GM18909 (cell line): ENCODE measurements at regions not wholly inside any gene's neighbourhood (a gene's known extent, or its start where the extent isn't known, plus 50 kb on each side); places are given as distances from the start of the nearest gene placed in this dataset.

ENCODE experiments used
- ATAC-seq: cut with Tn5 transposase; IDR thresholded peaks from one replicate; pipeline ENCODE4 v1.9.1; 2021; ENCODE audit warnings: mild to moderate bottlenecking; ENCODE audit not compliant: unreplicated experiment, poor library complexity

DNA sequence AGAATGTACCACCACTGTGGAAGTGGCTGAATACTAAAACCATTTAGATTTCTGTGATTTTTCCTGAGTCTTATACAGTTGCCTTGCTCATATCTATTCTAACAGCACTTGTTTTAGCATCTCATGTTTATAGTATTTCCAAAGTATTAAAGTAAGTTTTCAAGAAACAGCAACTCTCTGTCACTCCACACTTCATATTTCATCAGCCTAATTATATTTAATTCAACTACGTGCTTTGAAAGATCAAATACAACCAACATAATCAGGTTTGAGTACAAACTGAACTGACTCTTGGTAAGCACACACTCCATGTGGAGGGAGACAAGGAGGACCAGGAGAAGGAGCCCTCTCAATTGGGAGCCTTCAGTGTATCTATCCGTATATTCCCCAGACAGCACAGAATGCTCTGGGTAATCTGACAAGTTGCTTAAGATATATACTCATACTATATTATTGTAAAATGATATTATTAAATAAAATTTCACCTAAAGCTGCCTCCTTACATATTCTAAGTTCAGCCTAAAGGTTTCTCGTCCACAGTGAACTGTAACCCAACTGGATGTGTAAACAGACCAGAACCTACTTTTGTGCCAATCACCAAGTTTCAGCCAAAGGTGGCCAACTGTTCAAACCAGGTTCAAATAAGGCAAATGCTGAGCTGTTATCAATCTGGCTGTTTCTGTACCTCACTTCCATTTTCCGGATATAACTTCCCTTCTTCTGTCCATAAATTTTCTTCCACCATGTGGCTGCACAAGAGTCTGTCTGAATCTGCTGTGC is 105.0 kb upstream of the RASSF8 start:
- no peak for ATAC-seq

DNA sequence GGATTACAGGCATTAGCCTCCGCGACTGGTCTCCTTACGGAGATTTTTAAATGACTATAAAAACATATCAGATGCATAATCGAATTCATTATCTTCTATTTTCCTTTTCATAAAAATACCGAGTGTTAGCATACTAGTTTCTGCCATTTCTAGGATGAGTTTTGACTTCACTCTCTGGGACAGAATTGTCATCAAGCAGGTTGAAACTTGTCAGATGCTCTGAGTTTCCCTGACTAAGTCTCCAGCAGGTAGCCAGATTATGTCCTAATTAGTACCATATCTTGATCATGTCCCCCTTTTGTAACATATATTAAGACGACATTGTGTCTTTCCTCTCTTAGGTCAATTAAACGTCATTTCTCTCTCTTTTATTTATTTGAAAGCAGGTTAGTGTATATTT is 103.5 kb upstream of the RASSF8 start:
- no peak for ATAC-seq

DNA sequence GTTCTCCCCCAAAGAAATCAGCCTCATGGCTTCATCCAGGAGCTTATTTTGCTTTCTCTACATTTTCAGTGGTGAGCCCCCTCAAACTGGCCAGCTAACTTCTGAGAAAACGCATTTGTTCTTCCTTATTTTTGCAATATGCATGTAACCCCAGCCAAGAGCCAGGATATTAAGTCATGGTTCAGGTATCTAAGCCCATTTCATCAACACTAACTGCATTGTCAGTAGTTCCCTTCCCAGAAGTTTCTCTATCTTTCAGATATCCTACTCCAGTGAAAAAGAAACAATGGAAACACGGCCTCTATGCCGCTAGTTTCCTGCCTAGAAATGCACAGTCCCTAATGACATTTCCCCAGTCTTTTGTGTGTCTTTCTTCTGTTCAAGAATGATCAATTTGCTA is 102.8 kb upstream of the RASSF8 start:
- ATAC-seq = no peak

DNA sequence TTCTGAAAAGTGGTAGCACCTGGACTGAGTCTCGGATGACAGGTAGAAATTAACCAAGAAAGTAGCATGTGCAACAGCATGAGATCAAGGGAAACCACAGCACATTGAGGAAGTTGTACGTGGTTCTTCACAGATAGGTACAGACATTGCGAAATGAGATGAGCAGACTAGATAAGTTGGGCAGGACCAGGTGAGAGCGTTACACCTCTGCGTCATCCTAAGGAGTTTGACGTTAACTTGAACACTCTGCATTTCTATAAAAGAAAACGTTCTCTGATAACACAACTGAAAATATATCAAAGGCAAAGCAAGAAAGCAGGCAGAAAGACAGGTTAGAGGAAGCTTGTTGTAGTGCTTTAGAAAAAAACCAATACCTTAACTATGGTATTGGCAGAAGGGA is 98.5 kb upstream of the RASSF8 start:
- ATAC-seq = no peak

DNA sequence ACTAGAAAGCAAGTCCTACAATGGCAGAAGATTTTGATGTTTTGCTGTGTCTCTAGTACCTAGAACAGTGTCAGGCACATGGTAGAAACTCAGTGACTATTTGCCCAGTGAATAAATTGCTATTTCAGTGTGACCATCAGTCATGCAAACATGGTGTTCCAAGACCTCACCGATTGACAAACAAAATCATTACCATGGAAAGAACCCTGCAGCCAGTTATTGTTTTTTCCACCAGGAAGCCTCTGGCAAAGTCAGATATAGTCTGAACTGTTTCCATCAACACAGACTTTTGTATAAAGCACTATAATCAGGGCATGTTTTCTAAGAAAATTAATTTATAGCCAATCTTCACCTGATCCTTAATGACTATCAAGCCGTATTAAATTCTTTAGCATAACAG is 97.3 kb upstream of the RASSF8 start:
- no peak for ATAC-seq

DNA sequence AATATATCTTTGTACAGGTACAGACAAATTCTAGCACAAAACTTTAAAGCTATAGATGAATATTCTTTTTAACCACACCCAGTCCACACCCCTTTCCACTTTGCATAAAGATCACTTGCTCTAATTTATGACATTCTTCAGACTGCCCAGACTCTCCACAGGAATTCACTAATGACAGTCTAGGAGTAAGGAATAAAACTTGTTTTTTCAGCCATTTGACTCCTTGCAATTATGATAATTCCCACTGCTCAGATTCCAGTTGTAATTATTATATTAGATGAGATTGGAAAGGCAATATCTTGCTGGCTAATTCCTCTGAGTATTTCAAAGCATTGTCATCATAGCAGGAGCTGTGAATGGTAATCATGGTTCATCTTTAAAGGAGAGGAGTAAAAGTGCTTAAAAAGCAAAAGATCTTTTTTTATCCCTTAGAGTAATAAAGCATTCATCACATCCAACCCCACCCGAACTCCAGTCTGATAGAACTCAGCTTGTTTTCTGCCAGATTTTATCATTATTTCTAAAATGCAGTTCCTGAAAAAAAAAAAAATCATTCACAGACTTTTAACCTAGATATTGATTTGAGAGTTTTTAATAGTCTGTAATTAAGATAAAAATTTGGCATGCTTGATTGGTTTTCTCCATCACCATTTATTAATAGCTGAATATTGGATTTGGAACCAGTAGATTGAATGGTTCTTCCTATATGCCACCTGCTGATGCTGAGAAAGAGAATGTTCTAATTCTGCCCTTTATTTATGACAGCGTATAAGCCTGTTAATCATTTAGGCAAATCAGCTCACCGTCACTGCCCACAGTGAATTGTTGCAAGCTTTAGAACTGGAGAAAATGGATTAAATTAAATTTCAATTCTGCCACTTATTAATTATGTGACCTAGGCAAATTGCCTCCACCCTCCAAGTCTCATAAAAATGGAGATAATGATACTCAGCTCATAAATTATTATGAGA is 93.9 kb upstream of the RASSF8 start:
- no peak for ATAC-seq

DNA sequence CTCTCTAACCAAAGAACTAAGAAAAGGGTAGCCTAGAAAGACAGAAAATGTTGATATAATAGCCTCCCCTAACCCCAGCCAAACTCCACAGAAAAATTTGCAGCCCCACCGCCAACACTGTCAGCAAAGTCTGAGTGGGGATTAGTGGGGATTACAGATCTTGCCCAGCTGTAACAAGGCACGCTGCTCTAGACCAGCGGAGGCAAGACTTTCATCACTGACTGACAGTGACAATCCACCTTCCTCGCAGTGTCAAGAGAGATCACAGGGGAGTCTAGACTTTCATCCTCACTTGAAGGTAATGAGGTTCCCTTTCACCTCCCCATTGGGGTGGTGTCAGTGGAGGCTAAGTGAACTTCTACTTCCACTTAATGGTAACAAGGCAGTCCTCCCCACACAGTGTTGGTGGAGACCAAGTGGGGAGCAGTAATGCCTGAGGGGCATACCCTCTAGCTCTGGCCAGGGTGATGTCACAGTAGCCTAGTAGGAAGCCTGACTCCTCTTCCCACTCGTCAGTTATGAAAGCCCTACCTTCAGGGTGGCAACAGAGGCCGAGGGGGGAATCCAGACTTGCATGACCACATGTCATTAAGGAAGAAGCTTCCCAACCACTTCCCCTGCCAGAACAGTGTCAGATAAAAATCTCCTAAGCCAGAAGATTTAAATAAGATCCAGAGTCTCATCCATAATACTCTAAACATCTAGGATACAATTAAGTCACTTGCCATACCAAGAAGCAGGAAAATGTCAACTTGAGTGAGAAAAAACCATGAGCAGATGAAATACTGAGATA is 91.7 kb upstream of the RASSF8 start:
- ATAC-seq = no peak

DNA sequence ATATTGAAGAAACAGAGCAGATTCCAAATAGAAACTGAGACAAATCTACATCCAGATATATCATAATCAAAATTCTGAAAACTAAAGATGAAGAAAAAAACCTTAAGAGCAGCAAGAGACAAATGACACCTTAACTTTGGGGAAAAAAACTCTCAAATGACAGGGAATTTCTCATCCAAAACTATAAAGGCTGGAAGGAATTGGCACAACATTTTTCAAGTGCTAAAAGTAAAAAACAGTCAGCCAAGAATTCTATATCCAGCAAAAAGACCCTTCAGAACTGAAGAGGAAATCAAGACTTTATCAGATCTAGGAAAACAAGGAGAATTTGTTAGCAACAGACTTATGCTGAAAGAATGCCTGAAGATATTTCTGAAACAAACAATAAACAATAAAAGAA is 90.3 kb upstream of the RASSF8 start:
- ATAC-seq = no peak

DNA sequence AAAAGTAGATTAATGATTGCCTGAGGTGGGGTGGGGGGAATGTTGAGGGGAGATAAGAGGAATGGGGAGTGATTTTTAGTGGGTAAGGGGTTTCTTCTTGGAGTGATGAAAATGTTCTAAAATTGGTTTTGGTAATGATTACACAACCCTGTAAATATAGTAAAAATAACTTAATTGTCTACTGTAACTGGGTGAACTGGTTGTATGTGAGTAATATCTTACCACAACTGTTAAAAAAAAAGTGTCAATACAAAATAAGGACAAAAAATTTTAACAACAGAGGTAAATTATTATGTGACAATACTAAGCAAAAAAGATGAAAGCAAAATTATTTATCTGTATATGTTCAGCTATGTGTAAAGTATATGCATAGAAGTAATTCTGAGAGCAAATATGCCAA is 86.3 kb upstream of the RASSF8 start:
- no peak for ATAC-seq

DNA sequence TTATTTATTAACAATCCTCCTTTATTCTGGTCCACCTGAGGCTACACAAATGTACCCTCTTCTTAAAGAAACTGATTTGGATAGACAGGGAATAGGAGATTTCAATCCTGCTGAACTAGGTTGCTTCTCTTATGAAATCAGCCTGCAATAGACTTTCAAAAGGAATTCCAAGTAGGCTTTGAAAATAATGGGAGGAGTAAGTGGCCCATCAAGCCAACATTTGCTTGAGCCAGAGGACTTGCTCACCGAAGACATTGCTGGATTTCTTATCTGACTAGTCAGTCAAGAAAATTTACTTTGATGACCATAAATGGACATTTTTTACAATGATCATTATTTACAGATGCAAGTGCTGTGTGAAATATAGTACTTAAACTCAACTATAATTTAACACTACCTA is 82.8 kb upstream of the RASSF8 start:
- ATAC-seq = no peak

DNA sequence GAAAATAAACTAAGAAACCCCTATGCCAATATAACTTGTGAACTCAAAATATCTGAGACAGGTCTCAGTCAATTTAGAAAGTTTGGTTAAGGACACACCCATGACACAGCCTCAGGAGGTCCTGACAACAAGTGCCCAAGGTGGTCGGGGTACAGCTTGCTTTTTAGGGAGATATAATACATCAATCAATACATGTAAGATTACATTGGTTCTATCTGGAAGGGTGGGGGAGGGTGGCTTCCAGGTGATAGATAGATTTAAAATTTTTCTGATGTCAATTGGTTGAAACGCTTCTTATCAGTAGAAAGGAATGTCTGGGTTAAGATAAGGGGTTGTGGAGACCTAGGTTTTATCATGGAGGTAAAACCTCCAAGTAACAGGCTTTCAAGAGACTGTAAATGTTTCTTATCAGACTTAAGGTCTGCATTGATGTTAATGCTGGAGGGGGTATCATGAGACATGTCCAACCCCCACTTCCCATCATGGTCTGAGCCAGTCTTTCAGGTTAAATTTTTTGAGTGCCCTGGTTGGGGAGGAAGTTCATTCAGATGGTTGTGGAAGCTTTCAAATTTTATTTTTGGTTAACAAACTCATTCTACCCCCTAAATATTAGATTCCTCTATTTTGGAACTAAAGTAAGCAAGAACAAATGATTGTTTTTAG is 82.0 kb upstream of the RASSF8 start:
- no peak for ATAC-seq

DNA sequence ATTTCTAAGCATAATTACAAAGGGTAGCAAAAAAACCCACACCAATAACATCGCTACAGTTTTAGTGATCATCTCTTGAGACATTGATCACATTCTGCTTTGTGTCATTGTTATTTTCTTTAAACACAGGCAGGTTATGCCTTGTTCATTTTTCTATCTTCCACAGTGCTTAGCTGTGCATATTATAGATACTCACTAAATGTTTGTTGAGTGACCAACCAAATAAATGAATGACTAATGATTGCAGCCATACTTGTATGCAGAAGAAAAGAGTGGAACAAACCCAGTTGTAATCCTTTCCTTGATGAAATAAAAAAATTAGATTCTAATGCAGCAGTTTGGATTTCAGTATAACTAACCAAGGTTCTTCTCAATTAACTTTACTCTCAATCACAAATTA is 81.0 kb upstream of the RASSF8 start:
- no peak for ATAC-seq

DNA sequence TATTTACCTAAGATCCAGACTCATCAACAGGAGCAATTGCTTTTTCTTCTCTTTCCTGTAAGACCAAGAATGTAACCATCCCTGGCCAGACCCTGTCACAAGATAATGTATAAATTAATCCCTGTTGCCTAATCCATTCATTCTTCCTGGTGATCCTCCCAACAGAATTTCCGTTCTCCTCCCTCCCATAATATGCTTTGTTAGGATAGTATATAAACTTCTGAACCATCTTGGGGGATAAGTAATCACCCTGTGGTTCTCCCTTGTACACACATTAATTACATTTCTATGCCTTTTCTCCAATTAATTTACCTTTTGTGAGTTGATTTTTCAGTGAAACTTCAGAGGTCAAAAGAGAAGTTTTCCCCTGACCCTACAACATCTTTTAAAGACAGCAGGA is 76.2 kb upstream of the RASSF8 start:
- ATAC-seq = no peak

DNA sequence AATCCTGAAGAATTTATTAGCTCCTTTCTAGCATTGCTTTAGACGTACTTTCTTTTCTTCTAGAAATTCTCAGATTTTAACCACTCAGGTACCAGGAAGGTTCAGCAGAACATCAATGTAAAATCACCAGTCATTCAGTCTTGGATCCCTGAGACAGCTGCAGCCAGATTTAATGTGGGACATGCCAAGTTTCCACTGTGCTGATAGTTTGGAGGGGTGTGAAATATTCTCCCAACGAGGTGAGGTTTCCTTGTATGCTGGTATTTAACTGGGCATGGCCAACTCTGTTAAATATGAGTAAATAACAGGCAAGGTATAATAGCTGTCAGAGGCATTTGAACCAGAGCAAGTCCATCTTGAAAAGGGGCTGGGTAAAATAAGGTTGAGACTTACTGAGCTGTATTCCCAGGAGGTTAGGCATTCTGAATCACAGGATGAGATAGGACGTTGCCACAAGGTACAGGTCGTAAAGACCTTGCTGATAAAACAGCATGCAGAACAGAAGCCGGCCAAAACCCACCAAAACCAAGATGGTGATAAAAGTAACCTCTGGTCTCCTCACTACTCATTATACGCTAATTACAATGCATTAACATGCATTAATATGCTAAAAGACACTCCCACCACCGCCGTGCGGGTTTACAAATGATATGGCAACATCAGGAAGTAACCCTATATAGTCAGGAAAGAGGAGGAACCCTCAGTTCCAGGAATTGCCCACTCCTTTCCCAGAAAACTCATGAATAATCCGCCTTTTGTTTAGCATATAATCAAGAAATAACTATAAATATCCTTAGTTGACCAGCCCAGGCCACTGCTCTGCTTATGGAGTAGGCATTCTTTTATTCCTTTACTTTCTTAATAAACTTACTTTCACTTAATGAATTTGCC is 75.2 kb upstream of the RASSF8 start:
- ATAC-seq = no peak

DNA sequence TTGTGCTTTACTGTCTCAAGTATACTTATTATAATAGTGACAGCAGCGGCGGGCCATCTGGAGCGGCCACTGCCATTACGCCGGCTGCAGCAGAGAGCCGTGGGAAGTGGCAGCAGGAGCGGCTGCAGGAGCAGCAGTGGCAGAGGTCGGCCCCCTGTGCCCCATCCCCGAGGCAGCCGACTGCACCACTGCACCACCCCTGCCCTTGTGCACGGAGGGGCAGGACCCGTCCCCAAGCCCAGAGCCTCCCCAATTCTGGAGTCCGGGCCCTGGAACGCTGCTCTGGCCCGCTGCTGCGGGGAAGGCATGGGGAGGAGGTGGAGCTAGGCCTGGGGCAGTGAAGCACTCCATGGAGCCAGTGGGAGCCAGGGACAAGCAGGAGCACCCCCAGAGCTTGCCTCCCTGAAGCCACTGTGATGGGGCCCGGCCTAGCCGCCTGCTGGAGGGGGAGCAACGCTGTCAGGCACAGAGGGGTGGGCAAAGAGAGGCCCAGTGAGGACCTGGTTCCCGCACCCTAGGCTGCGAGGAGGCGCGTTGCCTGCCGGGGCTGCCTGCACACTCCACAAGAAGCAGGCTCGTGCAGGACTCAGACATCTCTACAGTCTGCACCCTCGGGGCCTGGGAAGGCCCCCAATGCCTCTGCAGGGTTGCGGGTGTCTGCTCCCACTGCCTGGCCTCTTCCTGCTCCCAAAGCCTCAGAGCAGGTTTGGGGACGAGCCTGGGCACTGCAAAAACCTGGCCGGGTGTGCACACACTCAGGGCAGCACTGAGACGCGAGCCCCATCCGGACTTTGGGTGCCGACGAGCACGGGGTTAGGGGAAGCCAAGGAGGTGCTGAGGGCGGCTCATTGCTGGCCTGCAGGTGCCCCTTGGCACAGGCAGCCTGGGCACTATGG is 74.2 kb upstream of the RASSF8 start:
- ATAC-seq = no peak

DNA sequence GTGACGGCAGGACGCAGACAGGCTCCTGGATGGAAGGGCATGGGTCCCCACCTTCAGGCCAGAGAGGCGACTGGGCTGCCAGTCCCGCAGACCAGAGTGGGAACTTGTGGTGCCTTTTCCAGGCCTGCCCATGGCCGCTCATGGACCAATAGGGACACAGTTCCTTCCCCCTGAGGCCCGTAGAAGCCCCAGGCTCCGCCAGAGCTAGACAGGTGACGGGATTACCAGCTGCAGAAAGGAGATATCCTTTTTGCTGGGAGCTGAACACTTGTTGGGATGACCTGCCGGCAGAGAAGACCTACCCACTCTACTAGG is 73.6 kb upstream of the RASSF8 start:
- ATAC-seq = no peak

DNA sequence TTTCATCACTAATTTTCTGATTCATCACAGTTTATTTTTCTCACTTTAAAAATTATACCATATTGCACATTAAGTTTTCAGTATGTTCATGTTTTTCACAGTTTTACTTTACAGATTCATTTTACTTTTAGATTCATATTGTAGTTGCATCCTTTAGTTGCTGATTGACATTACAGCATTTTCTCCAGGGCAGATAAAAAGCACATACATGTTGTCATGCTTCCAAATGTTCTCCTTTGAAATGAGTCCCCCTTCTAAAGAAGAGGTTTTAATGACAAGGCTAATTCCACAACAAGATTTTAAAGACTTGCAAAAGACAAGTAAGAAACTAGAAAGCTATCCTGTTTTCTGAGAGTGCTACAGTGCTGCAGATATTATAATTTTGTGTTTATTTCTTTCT is 72.1 kb upstream of the RASSF8 start:
- ATAC-seq = no peak

DNA sequence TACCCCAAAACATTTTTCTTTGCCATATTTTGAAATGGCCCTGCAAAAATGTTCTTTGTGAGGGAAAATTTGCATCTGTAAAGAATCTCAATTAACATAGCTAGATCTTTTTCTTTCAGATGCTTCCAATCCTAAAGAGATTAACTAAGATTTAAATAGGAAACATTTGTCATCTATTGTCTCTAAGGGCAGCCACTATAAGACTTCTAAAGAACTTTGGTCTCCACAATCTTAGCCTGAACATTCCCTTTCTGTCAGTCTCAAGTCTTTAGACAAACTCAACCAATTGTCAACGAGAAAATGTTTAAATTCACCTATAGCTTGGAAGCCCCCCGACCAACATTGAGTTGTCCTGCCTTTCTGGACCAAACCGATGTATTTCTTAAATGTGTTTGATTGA is 71.1 kb upstream of the RASSF8 start:
- no peak for ATAC-seq

DNA sequence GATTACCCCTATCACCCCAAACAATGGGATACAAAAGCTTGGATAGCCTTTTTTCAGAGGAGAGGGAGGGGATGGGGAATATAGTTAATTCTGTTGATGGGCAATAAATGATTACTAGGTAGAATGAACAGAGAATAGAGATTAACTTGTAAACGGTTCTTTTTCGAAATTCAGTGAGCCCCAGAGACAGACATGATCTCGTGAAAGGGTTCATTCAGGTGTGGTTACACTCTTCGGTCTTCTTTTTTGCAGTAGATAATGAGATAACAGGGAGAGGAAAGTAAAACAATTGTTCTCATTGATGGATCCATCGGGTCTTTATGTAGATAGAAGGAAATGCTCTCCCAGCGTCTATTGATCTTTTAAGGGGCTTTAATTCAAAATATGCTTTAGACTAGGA is 69.3 kb upstream of the RASSF8 start:
- ATAC-seq = no peak
